ENCODE measurements at regions not wholly inside any gene's neighbourhood (a gene's known extent, or its start where the extent isn't known, plus 50 kb on each side); places are given as distances from the start of the nearest gene placed in this dataset.
"Not testable (repeated sequence)": the region's sequence is repeated elsewhere in the genome, so short reads cannot be mapped to it uniquely, and the experiment has no call there.

- Histone ChIP-seq H3K27ac (no peak overlapping the region), H3K4me1 (replicated peaks in 1 of 2) (no peaks in the 10 kb centered on the region), H3K27me3 (no peaks in the 10 kb centered on the region), H3K4me3 (no peak overlapping the region), H3K36me3 (replicated peaks in 1 of 2) (no peaks in the 10 kb centered on the region), H3K9me3 (replicated peaks in 1 of 3) (no peaks in the 10 kb centered on the region)
- intact Hi-C loops (cut with DNase I) = no loop called here
- TF ChIP-seq, protein P1, sequence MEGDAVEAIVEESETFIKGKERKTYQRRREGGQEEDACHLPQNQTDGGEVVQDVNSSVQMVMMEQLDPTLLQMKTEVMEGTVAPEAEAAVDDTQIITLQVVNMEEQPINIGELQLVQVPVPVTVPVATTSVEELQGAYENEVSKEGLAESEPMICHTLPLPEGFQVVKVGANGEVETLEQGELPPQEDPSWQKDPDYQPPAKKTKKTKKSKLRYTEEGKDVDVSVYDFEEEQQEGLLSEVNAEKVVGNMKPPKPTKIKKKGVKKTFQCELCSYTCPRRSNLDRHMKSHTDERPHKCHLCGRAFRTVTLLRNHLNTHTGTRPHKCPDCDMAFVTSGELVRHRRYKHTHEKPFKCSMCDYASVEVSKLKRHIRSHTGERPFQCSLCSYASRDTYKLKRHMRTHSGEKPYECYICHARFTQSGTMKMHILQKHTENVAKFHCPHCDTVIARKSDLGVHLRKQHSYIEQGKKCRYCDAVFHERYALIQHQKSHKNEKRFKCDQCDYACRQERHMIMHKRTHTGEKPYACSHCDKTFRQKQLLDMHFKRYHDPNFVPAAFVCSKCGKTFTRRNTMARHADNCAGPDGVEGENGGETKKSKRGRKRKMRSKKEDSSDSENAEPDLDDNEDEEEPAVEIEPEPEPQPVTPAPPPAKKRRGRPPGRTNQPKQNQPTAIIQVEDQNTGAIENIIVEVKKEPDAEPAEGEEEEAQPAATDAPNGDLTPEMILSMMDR (IDR thresholded peaks at IDR 0.05) = no peak
- no peak for TF ChIP-seq POLR2A (IDR thresholded peaks at IDR 0.05)
- 74 to 88% (median 84%) methylated on average over 3 of the region's 3 CpGs for WGBS, 4 donors
- no peak for DNase-seq
Observed at GRCh38 chr6:154622618-154623336, 110.4 kb upstream of the SCAF8 start.

- no peaks in the 10 kb centered on the region for H3K9me3 ChIP-seq (replicated peaks in 1 of 3)
- no peak for DNase-seq
- H3K4me3 ChIP-seq = no peak overlapping the region
- intact Hi-C loops (cut with DNase I) = no loop called here
- 74 to 92% (median 88%) methylated on average over 4 to 6 of the region's 6 CpGs for whole genome bisulfite sequencing, 4 donors
- no peaks in the 10 kb centered on the region for H3K36me3 ChIP-seq (replicated peaks in 1 of 2)
- TF ChIP-seq, protein P1 (IDR thresholded peaks at IDR 0.05) = no peak
- TF ChIP-seq POLR2A (IDR thresholded peaks at IDR 0.05) = no peak
- H3K4me1 ChIP-seq (replicated peaks in 1 of 2) = no peaks in the 10 kb centered on the region
- H3K27me3 ChIP-seq = no peaks in the 10 kb centered on the region
- H3K27ac ChIP-seq = no peak overlapping the region
Observed at GRCh38 chr6:154623391-154623790, 109.8 kb upstream of the SCAF8 start.

DNA sequence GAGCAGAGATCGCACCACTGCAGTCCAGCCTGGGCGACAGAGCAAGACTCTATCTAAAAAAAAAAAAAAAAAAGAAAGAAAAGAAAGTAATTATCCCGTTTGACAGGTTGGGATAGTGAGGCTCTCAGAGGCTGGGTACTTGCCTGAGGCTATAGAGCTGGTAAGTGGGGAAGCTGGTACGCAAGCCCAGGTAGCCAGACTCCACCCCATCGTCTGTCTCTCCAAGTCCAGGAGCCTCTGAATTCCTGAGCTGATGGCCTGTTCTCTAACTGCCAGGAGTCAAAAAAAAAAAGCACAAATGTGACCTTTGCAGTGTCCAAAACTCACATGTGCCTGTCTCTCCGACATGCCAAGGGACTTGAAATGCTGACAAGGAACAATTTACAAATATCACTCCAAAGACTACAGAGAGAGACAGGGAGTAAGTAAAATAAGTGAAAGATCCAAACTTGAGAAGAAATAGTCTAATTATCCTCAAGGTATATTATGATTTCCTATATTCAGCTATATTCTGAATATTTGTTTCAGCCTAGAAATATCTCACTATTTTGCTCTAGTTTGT is 109.1 kb upstream of the SCAF8 start:
- no peak for DNase-seq
- no peak for TF ChIP-seq POLR2A (IDR thresholded peaks at IDR 0.05)
- TF ChIP-seq, protein P1 (IDR thresholded peaks at IDR 0.05) = no peak
- H3K27me3 ChIP-seq = no peaks in the 10 kb centered on the region
- H3K4me3 ChIP-seq = no peak overlapping the region
- H3K9me3 ChIP-seq (replicated peaks in 1 of 3) = no peaks in the 10 kb centered on the region
- no peak overlapping the region for H3K27ac ChIP-seq
- WGBS, 4 donors = 79 to 83% (median 82%) methylated on average over 6 of the region's 6 CpGs
- no peaks in the 10 kb centered on the region for H3K36me3 ChIP-seq (replicated peaks in 1 of 2)
- H3K4me1 ChIP-seq (replicated peaks in 1 of 2) = no peaks in the 10 kb centered on the region
- intact Hi-C loops (cut with DNase I) = no loop called here

DNA sequence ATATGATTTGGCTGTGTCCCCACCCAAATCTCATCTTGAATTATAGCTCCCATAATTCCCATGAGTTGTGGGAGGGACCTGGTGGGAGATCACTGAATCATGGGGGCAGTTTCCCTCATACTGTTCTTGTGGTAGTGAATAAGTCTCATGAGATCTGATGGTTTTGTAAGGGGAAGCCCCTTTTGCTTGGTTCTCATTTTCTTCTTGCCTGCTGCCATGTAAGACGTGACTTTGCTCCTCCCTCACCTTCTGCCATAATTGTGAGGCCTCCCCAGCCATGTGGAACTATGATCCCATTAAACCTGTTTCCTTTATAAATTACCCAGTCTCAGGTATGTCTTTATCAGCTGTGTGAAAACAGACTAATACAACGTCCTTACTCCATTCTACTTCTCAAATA is 108.5 kb upstream of the SCAF8 start:
- H3K27ac ChIP-seq; H3K27me3 ChIP-seq; DNase-seq; intact Hi-C loops (cut with DNase I); H3K4me1 ChIP-seq (replicated peaks in 1 of 2); H3K36me3 ChIP-seq (replicated peaks in 1 of 2); H3K4me3 ChIP-seq; H3K9me3 ChIP-seq (replicated peaks in 1 of 3): not testable (repeated sequence)
- WGBS, 4 donors = 66 to 81% (median 76%) methylated on average over 2 of the region's 2 CpGs

DNA sequence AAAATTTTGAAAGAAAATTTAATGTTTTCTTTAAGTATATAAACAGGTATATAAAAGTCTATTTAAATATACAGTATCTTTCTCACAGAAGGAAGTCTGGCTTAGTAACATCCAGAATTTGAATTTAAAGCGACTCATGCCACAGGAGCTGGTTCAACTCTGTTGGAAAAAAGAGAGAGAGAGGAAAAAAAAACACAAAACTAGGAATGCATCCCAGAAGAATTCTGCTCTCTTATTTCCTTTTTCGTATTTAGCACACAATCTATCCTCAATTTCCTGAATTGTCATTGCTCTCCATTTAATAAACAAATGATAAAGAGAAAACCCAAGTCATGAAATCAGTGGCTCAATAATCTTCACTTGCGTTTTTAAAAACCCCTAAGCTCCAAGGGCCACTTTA is 107.5 kb upstream of the SCAF8 start:
- Histone ChIP-seq H3K4me1 (replicated peaks in 1 of 2) (no peaks in the 10 kb centered on the region), H3K36me3 (replicated peaks in 1 of 2) (no peaks in the 10 kb centered on the region), H3K27me3 (no peaks in the 10 kb centered on the region), H3K27ac (no peak overlapping the region), H3K4me3 (no peak overlapping the region), H3K9me3 (replicated peaks in 1 of 3) (no peaks in the 10 kb centered on the region)
- intact Hi-C loops (cut with DNase I) = no loop called here
- no peak for TF ChIP-seq POLR2A (IDR thresholded peaks at IDR 0.05)
- TF ChIP-seq, protein P1 (IDR thresholded peaks at IDR 0.05) = no peak
- DNase-seq = no peak
- WGBS, 4 donors = 61 to 66% (median 66%) methylated on average over 3 of the region's 3 CpGs
